Ovary (tissue), 7 donors: ENCODE measurements at regions not wholly inside any gene's neighbourhood (a gene's known extent, or its start where the extent isn't known, plus 50 kb on each side); places are given as distances from the start of the nearest gene placed in this dataset.

Experiments
- DNase-seq, 5 donors: peaks; one replicate each; pipeline ENCODE4 v3.0.0-alpha.2; 2019 to 2020
- H3K27ac ChIP-seq, 2 donors: fragments of 200-600 bp; one replicate each; pipeline versions ENCODE4 v1.5.1 to v1.8.0; 2019 to 2022
- H3K27me3 ChIP-seq: fragments of 200-600 bp; one replicate; pipeline ENCODE4 v1.8.0; 2022
- H3K36me3 ChIP-seq: fragments of 200-600 bp; sonication (generic); one replicate; pipeline ENCODE4 v1.5.1; 2019
- H3K4me1 ChIP-seq: one replicate; pipeline ENCODE4 v1.8.1; 2013; ENCODE audit warnings: mild to moderate bottlenecking, moderate library complexity; ENCODE audit not compliant: insufficient read depth
- H3K4me3 ChIP-seq: fragments of 200-600 bp; sonication (generic); one replicate; pipeline ENCODE4 v1.5.1; 2017
- H3K9me3 ChIP-seq, 2 donors: fragments of 200-600 bp in 1 of 2; sonication (generic) in 1 of 2; one replicate each; pipeline versions ENCODE4 v1.5.1 to v1.8.1; 2013 to 2019; ENCODE audit warnings: mild to moderate bottlenecking in 1 of 2, moderate library complexity in 1 of 2
- EP300 ChIP-seq: sonication (generic); formaldehyde crosslinking; IDR thresholded peaks from one replicate; pipeline ENCODE4 v1.6.1; 2017; ENCODE audit warnings: antibody characterized with exemption
- POLR2A ChIP-seq: fragments of 450-650 bp; IDR thresholded peaks from one replicate; pipeline ENCODE4 v1.6.1; 2017; ENCODE audit warnings: antibody characterized with exemption, mild to moderate bottlenecking, moderate library complexity
- WGBS, 3 donors: extraction: QIAGEN DNeasy Blood & Tissue Kit in 1 of 3; methylation state at CpG; one replicate each; pipeline versions ENCODE4 v1.1.5 to v1.1.7; 2013 to 2017; 5-methylcytosine and 5-hydroxymethylcytosine counted together
- intact Hi-C, 4 donors: fragments of 100-400 bp; cut with DNase I; formaldehyde crosslinking; loops; one replicate each; pipeline versions ENCODE4 v1.11.0 to v1.15.1; 2022 to 2023
- TF ChIP-seq, protein P1 (sequence below), 3 donors: fragments of 450-650 bp in 2 of 3; fragments of 200-600 bp in 1 of 3; IDR thresholded peaks; one replicate each; pipeline versions ENCODE4 v1.5.1 to v1.8.0; 2016 to 2022; ENCODE audit warnings: antibody characterized with exemption in 3 of 3, mild to moderate bottlenecking in 1 of 3
- donor health status: DM: no; HTN: no; CAD: no; lungs with moderate emphysema.
- donor health status: DM: no; HTN: no; CAD: no.
- donor health status: Bipolar disorder and iron deficiency.
- donor health status: DM: no; HTN: no; CAD: no.
- donor health status: DM: yes; HTN: yes; CAD: no.

DNA sequence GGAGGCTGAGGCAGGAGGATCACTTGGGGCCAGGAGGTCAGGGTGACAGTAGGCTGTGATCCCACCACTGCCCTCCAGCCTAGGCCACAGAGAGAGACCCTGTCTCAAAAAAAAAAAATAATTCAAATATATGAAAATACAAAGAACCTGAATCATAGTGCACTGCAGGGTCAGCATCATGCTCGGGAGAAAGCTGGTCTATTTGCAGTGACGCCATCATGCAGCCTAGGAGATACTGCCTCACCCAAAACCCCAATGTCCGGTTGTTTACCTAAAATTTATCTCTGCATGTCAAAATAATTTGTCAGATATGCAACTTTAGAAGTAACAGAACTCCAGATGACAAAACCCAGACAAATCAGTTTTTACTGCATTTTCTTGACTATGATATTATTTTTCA, 61.5 kb upstream of the ALKAL2 start:
- Histone ChIP-seq H3K27me3 (no peaks in the 10 kb centered on the region), H3K36me3 (no peaks in the 10 kb centered on the region), H3K27ac (no peak overlapping the region), H3K4me3 (no peak overlapping the region), H3K4me1 (no peaks in the 10 kb centered on the region), H3K9me3 (no peaks in the 10 kb centered on the region)
- intact Hi-C loops = no loop called here
- no peak for DNase-seq
- TF ChIP-seq EP300 = no peak
- TF ChIP-seq, protein P1, sequence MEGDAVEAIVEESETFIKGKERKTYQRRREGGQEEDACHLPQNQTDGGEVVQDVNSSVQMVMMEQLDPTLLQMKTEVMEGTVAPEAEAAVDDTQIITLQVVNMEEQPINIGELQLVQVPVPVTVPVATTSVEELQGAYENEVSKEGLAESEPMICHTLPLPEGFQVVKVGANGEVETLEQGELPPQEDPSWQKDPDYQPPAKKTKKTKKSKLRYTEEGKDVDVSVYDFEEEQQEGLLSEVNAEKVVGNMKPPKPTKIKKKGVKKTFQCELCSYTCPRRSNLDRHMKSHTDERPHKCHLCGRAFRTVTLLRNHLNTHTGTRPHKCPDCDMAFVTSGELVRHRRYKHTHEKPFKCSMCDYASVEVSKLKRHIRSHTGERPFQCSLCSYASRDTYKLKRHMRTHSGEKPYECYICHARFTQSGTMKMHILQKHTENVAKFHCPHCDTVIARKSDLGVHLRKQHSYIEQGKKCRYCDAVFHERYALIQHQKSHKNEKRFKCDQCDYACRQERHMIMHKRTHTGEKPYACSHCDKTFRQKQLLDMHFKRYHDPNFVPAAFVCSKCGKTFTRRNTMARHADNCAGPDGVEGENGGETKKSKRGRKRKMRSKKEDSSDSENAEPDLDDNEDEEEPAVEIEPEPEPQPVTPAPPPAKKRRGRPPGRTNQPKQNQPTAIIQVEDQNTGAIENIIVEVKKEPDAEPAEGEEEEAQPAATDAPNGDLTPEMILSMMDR (IDR thresholded peaks at IDR 0.05) = no peak
- TF ChIP-seq POLR2A = no peak
- WGBS, 3 donors = 41 to 61% (median 50%) methylated on average over 3 of the region's 3 CpGs

DNA sequence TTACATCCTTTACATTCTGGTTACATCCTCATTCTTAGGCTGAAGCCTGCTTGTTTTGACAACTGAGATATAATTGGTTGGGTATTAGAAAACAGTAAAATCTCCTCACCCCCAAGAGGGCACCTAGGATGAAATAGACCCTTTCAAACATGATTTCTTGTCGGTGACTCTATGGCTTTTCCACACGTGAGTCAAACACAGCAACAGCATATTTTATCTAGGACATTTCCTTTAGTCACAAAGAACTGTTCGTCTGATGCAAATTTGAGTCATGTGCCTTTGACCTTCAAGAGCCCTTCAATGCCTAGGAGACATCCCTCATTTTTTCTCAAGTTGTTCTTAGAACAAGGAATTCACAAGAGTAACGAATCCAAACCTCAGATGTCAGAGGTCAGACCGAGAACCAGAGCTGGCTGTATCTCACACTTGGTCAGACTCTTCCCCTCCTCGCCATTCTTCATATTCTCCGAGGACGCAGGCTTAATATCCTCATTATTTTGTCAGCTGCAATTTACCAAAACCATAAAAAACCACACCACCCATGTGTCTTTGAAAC, 60.5 kb upstream of the ALKAL2 start:
- WGBS, 3 donors = 18 to 30% (median 26%) methylated on average over 8 of the region's 8 CpGs
- no peak for DNase-seq
- intact Hi-C loops = no loop called here

DNA sequence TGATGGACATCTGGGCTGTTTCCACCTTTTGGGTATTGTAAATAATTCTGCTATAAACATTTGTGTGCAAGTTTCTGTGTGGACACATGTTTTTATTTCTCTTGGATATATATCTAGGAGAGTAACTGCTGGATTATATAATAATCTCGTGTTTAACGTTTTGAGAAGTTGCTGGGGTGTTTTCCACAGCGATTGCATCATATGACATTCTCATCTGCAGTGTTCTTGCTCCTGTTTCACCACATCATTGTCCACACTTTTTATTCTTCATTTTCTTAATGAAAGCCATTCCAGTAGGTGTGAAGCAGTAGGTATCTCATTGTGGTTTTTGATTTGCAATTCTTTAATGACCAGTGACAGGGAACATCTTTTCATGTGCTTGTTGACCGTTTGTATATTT, 56.9 kb upstream of the ALKAL2 start:
- H3K36me3 ChIP-seq = no peaks in the 10 kb centered on the region
- intact Hi-C loops = no loop called here
- no peaks in the 10 kb centered on the region for H3K4me1 ChIP-seq
- 63 to 68% (median 67%) methylated on average over 4 of the region's 4 CpGs for WGBS, 3 donors
- no peak overlapping the region for H3K4me3 ChIP-seq
- H3K27me3 ChIP-seq = no peaks in the 10 kb centered on the region
- no peak overlapping the region for H3K27ac ChIP-seq
- TF ChIP-seq POLR2A (no peak), EP300 (no peak)
- TF ChIP-seq, protein P1 (IDR thresholded peaks at IDR 0.05) = no peak
- DNase-seq = no peak
- no peaks in the 10 kb centered on the region for H3K9me3 ChIP-seq

More for the DNA sequence above, 60.5 kb upstream of the ALKAL2 start:
- H3K9me3 ChIP-seq = no peaks in the 10 kb centered on the region
- H3K36me3 ChIP-seq = no peaks in the 10 kb centered on the region
- TF ChIP-seq, protein P1 (IDR thresholded peaks at IDR 0.05) = no peak
- TF ChIP-seq POLR2A (no peak), EP300 (no peak)
- no peak overlapping the region for H3K4me3 ChIP-seq
- no peaks in the 10 kb centered on the region for H3K4me1 ChIP-seq
- no peaks in the 10 kb centered on the region for H3K27me3 ChIP-seq
- H3K27ac ChIP-seq = no peak overlapping the region

DNA sequence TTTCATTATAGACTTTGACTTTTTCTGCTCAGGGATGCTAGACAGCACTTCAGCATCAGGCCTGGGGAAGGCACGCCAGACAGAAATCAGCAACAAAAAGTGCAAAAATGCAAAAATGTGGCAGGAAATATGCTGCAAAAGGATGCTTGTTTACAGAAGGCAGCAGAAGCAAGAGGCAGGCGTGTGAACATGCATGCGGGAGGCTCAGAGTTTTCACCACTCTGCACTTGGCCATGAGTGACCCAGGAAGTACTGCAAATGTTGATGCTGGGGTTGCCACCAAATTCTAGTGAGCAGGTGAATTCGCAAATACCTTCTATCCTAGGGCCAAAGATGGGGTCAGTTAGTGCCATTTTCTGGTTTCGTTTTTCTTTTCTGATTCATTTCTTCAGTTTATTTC, 55.5 kb upstream of the ALKAL2 start:
- Histone ChIP-seq H3K9me3 (no peaks in the 10 kb centered on the region), H3K27me3 (no peaks in the 10 kb centered on the region), H3K27ac (no peak overlapping the region), H3K36me3 (no peaks in the 10 kb centered on the region), H3K4me3 (no peak overlapping the region), H3K4me1 (no peaks in the 10 kb centered on the region)
- TF ChIP-seq EP300 = no peak
- TF ChIP-seq, protein P1 (IDR thresholded peaks at IDR 0.05) = no peak
- no peak for TF ChIP-seq POLR2A
- 75 to 78% (median 77%) methylated on average over 5 of the region's 5 CpGs for WGBS, 3 donors
- intact Hi-C loops = no loop called here
- DNase-seq = no peak
